ENCODE measurements at regions not wholly inside any gene's neighbourhood (a gene's known extent, or its start where the extent isn't known, plus 50 kb on each side); places are given as distances from the start of the nearest gene placed in this dataset.
"Not testable (repeated sequence)": the region's sequence is repeated elsewhere in the genome, so short reads cannot be mapped to it uniquely, and the experiment has no call there.

GRCh38 chr3:162385387-162385786, 888.8 kb downstream of the OTOL1 start:
- no peak for DNase-seq (ENCODE audit: low read depth, low spot score)

- DNase-seq (ENCODE audit: low read depth, low spot score): no peak
Observed at GRCh38 chr3:162390891-162391290, 894.3 kb downstream of the OTOL1 start.

GRCh38 chr3:162391301-162391700, 894.7 kb downstream of the OTOL1 start:
- DNase-seq (ENCODE audit: low read depth, low spot score): no peak

- no peak for DNase-seq (ENCODE audit: low read depth, low spot score)
Observed at GRCh38 chr3:162395496-162395895, 898.9 kb downstream of the OTOL1 start.

GRCh38 chr3:162398554-162398953, 901.9 kb downstream of the OTOL1 start:
- DNase-seq (ENCODE audit: low read depth, low spot score): no peak

GRCh38 chr3:162400697-162401096, 904.1 kb downstream of the OTOL1 start:
- no peak for DNase-seq (ENCODE audit: low read depth, low spot score)

GRCh38 chr3:162411556-162411955, 914.9 kb downstream of the OTOL1 start:
- DNase-seq (ENCODE audit: low read depth, low spot score): not testable (repeated sequence)

- DNase-seq (ENCODE audit: low read depth, low spot score): no peak
Observed at GRCh38 chr3:162421721-162422120, 925.1 kb downstream of the OTOL1 start.

GRCh38 chr3:162428192-162428591, 931.6 kb downstream of the OTOL1 start:
- no peak for DNase-seq (ENCODE audit: low read depth, low spot score)

GRCh38 chr3:162435750-162436149, 939.1 kb downstream of the OTOL1 start:
- no peak for DNase-seq (ENCODE audit: low read depth, low spot score)

GRCh38 chr3:162436826-162437225, 940.2 kb downstream of the OTOL1 start:
- no peak for DNase-seq (ENCODE audit: low read depth, low spot score)

- no peak for DNase-seq (ENCODE audit: low read depth, low spot score)
Observed at GRCh38 chr3:162437480-162437879, 940.9 kb downstream of the OTOL1 start.

- DNase-seq (ENCODE audit: low read depth, low spot score): no peak
Observed at GRCh38 chr3:162441716-162442115, 945.1 kb downstream of the OTOL1 start.

- DNase-seq (ENCODE audit: low read depth, low spot score): no peak
Observed at GRCh38 chr3:162443376-162443775, 946.8 kb downstream of the OTOL1 start.

- DNase-seq (ENCODE audit: low read depth, low spot score): no peak
Observed at GRCh38 chr3:162468791-162469190, 972.2 kb downstream of the OTOL1 start.

GRCh38 chr3:162487138-162487537, 990.5 kb downstream of the OTOL1 start:
- DNase-seq (ENCODE audit: low read depth, low spot score): no peak

- no peak for DNase-seq (ENCODE audit: low read depth, low spot score)
Observed at GRCh38 chr3:162489853-162490252, 993.2 kb downstream of the OTOL1 start.

GRCh38 chr3:162491952-162492351, 995.3 kb downstream of the OTOL1 start:
- no peak for DNase-seq (ENCODE audit: low read depth, low spot score)

GRCh38 chr3:162492446-162493081, 996.0 kb downstream of the OTOL1 start:
- no peak for DNase-seq (ENCODE audit: low read depth, low spot score)

- no peak for DNase-seq (ENCODE audit: low read depth, low spot score)
Observed at GRCh38 chr3:162498626-162499025, 1002.0 kb downstream of the OTOL1 start.

GRCh38 chr3:162507397-162507796, 1010.8 kb downstream of the OTOL1 start:
- DNase-seq (ENCODE audit: low read depth, low spot score): no peak

GRCh38 chr3:162512488-162512887, 1015.9 kb downstream of the OTOL1 start:
- DNase-seq (ENCODE audit: low read depth, low spot score): no peak

- DNase-seq (ENCODE audit: low read depth, low spot score): no peak
Observed at GRCh38 chr3:162517110-162517509, 1020.5 kb downstream of the OTOL1 start.

- DNase-seq (ENCODE audit: low read depth, low spot score): no peak
Observed at GRCh38 chr3:162521669-162522068, 1025.1 kb downstream of the OTOL1 start.
